ENCODE measurements at regions not wholly inside any gene's neighbourhood (a gene's known extent, or its start where the extent isn't known, plus 50 kb on each side); places are given as distances from the start of the nearest gene placed in this dataset.

DNA sequence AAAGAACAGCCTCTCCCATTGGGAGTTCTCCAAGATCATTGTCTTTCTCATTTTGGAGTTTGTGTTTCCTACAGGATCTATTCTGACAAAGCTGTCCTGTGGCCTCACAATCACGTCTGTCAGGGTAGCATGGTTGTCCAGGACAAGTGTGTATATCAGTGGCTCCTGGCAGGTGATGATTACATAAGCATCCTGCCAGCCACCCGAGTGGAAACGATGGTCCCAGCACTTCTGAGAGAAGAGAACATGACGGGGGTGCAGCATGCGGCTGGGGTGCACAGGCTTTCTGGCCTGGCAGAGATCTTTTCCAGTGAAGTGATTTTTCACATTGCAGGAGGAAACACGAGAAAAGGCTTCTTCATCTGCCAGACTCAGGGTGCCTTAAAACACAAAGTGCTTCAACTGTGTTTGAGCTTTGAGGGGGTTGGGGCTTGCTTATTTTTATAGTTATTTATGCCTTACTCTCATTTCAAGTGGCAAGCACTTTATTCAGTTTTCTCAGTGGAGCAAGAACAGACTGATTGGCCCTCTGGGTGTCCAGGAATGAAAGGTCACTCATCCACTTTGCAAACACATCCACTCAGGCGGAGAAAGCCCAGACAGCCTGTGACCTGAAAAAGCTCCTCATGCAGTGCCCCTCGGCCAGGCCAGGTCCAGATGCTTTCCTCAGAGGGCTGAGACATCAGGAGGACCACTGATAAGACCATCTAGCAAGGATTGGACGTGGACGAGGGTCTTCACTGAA lies 186.0 kb downstream of the DUSP10 start:
- H3K4me3 Mint-ChIP-seq (ENCODE audit: unreplicated experiment) = no peak overlapping the region
- H3K36me3 Mint-ChIP-seq (ENCODE audit: low read depth) = no peaks in the 10 kb centered on the region
- H3K27me3 Mint-ChIP-seq (ENCODE audit: low read depth) = peaks cover 24% of the 10 kb centered on the region
- H3K27ac Mint-ChIP-seq (ENCODE audit: unreplicated experiment) = no peak overlapping the region
- no peaks in the 10 kb centered on the region for H3K9me3 Mint-ChIP-seq (ENCODE audit: low read depth)
- TF ChIP-seq, protein P1, sequence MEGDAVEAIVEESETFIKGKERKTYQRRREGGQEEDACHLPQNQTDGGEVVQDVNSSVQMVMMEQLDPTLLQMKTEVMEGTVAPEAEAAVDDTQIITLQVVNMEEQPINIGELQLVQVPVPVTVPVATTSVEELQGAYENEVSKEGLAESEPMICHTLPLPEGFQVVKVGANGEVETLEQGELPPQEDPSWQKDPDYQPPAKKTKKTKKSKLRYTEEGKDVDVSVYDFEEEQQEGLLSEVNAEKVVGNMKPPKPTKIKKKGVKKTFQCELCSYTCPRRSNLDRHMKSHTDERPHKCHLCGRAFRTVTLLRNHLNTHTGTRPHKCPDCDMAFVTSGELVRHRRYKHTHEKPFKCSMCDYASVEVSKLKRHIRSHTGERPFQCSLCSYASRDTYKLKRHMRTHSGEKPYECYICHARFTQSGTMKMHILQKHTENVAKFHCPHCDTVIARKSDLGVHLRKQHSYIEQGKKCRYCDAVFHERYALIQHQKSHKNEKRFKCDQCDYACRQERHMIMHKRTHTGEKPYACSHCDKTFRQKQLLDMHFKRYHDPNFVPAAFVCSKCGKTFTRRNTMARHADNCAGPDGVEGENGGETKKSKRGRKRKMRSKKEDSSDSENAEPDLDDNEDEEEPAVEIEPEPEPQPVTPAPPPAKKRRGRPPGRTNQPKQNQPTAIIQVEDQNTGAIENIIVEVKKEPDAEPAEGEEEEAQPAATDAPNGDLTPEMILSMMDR (IDR thresholded peaks at IDR 0.05) = no peak
- DNase-seq (ENCODE audit: low spot score) = no peak
- no peaks in the 10 kb centered on the region for H3K4me1 Mint-ChIP-seq (ENCODE audit: low read depth)

DNA sequence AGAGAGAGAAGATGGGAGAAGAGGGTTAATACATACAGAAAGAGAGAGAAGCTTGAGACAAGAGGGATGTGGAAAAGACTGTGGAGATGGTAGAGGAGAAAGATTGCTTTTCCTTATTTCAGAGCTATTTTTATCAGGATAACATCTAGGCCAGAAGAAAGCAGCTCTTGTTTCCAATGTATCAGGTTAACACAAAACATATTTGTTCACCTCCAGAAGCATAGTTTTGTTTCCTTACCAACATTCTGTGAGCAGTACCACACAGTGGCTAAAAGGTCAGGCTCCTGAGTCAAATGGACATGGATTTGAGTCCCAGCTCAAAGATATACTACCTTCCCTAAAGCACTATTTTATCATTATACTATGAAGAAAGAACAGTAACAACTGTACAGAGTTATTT lies 185.5 kb downstream of the DUSP10 start:
- TF ChIP-seq, protein P1 (IDR thresholded peaks at IDR 0.05) = no peak
- no peak overlapping the region for H3K27ac Mint-ChIP-seq (ENCODE audit: unreplicated experiment)
- no peak overlapping the region for H3K4me3 Mint-ChIP-seq (ENCODE audit: unreplicated experiment)
- H3K27me3 Mint-ChIP-seq (ENCODE audit: low read depth) = peaks cover 24% of the 10 kb centered on the region
- H3K9me3 Mint-ChIP-seq (ENCODE audit: low read depth) = no peaks in the 10 kb centered on the region
- no peaks in the 10 kb centered on the region for H3K4me1 Mint-ChIP-seq (ENCODE audit: low read depth)
- DNase-seq (ENCODE audit: low spot score) = no peak
- no peaks in the 10 kb centered on the region for H3K36me3 Mint-ChIP-seq (ENCODE audit: low read depth)

DNA sequence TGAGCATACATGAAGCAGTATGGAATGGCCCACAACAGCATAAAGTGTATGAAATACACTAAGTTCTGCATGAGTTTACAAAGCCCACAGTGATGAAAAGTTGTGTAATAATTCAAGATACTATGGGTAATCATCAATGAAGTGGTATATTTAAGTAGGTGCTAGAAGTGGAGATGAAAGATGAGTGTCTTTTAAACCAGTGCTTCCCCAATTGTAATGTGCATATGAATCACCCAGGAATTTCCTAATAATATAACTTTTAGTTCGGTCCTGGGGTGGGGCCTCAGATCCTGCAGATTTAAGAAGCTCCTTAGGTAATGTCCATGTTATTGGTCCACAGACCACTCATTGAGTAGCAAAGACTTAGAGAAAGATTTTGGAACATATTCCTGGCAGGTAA lies 184.9 kb downstream of the DUSP10 start:
- Mint-ChIP-seq H3K9me3 (ENCODE audit: low read depth) (no peaks in the 10 kb centered on the region), H3K4me3 (ENCODE audit: unreplicated experiment) (no peak overlapping the region), H3K27me3 (ENCODE audit: low read depth) (peaks cover 24% of the 10 kb centered on the region), H3K27ac (ENCODE audit: unreplicated experiment) (no peak overlapping the region), H3K4me1 (ENCODE audit: low read depth) (no peaks in the 10 kb centered on the region), H3K36me3 (ENCODE audit: low read depth) (no peaks in the 10 kb centered on the region)
- TF ChIP-seq, protein P1 (IDR thresholded peaks at IDR 0.05) = no peak
- no peak for DNase-seq (ENCODE audit: low spot score)

DNA sequence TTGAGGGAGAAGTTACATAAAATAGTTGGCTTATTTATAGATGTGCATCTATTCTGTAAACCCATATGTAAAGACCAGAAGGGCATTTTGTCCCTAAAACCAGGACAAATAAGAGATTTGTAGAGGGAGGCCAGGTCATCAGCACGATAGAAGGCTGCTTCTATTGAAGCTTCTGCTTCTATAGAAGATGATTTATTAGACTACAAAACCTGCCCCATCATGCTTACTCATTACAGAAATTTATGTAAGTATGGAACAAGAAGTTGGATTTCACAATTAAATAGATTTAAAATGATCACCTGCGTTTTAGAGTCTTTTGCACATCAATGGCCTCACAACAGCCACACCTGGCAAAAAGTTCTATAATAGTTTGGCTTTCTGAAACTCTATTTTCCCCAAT lies 183.5 kb downstream of the DUSP10 start:
- no peak overlapping the region for H3K27ac Mint-ChIP-seq (ENCODE audit: unreplicated experiment)
- H3K27me3 Mint-ChIP-seq (ENCODE audit: low read depth) = peaks cover 21% of the 10 kb centered on the region
- TF ChIP-seq, protein P1 (IDR thresholded peaks at IDR 0.05) = no peak
- no peak overlapping the region for H3K4me3 Mint-ChIP-seq (ENCODE audit: unreplicated experiment)
- no peaks in the 10 kb centered on the region for H3K4me1 Mint-ChIP-seq (ENCODE audit: low read depth)
- DNase-seq (ENCODE audit: low spot score) = no peak
- no peaks in the 10 kb centered on the region for H3K36me3 Mint-ChIP-seq (ENCODE audit: low read depth)
- no peaks in the 10 kb centered on the region for H3K9me3 Mint-ChIP-seq (ENCODE audit: low read depth)

DNA sequence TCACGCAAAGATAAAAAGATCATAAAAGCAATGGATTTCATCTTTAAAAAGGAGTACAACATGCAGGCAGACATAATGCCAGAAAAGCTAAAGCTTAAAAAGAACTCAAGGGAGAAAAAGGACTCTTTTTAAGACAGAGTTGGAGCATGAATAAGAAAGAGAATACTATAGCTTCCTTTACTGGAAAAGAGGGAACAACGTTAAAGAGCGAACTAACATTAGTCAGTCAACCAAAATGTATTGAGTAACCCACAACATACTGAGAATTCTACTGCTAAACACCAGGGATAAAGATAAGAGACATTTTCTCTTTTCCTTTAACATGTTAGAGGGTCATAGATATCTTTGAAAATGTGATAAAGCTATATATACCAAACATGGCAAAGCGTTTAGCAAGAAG lies 182.0 kb downstream of the DUSP10 start:
- H3K27me3 Mint-ChIP-seq (ENCODE audit: low read depth) = peaks cover 24% of the 10 kb centered on the region
- DNase-seq (ENCODE audit: low spot score) = no peak
- TF ChIP-seq, protein P1 (IDR thresholded peaks at IDR 0.05) = no peak
- no peak overlapping the region for H3K27ac Mint-ChIP-seq (ENCODE audit: unreplicated experiment)
- no peaks in the 10 kb centered on the region for H3K9me3 Mint-ChIP-seq (ENCODE audit: low read depth)
- no peak overlapping the region for H3K4me3 Mint-ChIP-seq (ENCODE audit: unreplicated experiment)
- H3K4me1 Mint-ChIP-seq (ENCODE audit: low read depth) = no peaks in the 10 kb centered on the region
- H3K36me3 Mint-ChIP-seq (ENCODE audit: low read depth) = no peaks in the 10 kb centered on the region
